Activated B cell treated with CpG ODN at 0.5 μM for 24 hours (primary cell): ENCODE measurements at regions not wholly inside any gene's neighbourhood (a gene's known extent, or its start where the extent isn't known, plus 50 kb on each side); places are given as distances from the start of the nearest gene placed in this dataset.

Experiments
- ATAC-seq: fragments of 200-7000 bp; cut with Tn5 transposase; one replicate; pipeline ENCODE4 v1.10.0; 2021; ENCODE audit warnings: low read depth, mild to moderate bottlenecking, moderate library complexity
- CTCF ChIA-PET: fragments of 350-600 bp; sonication (Branson Sonifier 250); formaldehyde crosslinking; loops from one replicate; lab custom pipeline; 2021; ENCODE audit warnings: antibody characterized with exemption; lab: Charles Lee
- POLR2A ChIA-PET: fragments of 350-600 bp; sonication (Branson Sonifier 250); formaldehyde crosslinking; loops from one replicate; lab custom pipeline; 2021; ENCODE audit warnings: antibody characterized with exemption; lab: Charles Lee
- DNase-seq: peaks from one replicate; pipeline ENCODE4 v3.0.0; 2022
- H3K27ac Mint-ChIP-seq: one replicate; pipeline ENCODE4 v1.8.0; 2020; ENCODE audit warnings: mixed read lengths
- H3K27me3 Mint-ChIP-seq: one replicate; pipeline ENCODE4 v1.8.0; 2021; ENCODE audit warnings: mixed read lengths
- H3K36me3 Mint-ChIP-seq: one replicate; pipeline ENCODE4 v1.8.0; 2021; ENCODE audit warnings: low read depth, mixed read lengths
- H3K4me1 Mint-ChIP-seq: one replicate; pipeline ENCODE4 v1.8.0; 2021; ENCODE audit warnings: mixed read lengths
- H3K4me3 Mint-ChIP-seq: one replicate; pipeline ENCODE4 v1.8.0; 2020; ENCODE audit warnings: mild to moderate bottlenecking, mixed read lengths
- H3K9me3 Mint-ChIP-seq: one replicate; pipeline ENCODE4 v1.8.0; 2020; ENCODE audit warnings: mixed read lengths
- intact Hi-C: fragments of 100-400 bp; cut with micrococcal nuclease; formaldehyde crosslinking; loops from one replicate; pipeline ENCODE4 v1.15.1; 2024
- TF ChIP-seq, protein P1 (sequence below): fragments of 200-600 bp; IDR thresholded peaks from one replicate; pipeline ENCODE4 v1.8.0; 2022; ENCODE audit warnings: antibody characterized with exemption, mild to moderate bottlenecking

- H3K9me3 Mint-ChIP-seq = no peaks in the 10 kb centered on the region
- intact Hi-C loops = no loop called here
- no peak overlapping the region for H3K4me3 Mint-ChIP-seq
- no peak overlapping the region for H3K27ac Mint-ChIP-seq
- no peaks in the 10 kb centered on the region for H3K27me3 Mint-ChIP-seq
- TF ChIP-seq, protein P1, sequence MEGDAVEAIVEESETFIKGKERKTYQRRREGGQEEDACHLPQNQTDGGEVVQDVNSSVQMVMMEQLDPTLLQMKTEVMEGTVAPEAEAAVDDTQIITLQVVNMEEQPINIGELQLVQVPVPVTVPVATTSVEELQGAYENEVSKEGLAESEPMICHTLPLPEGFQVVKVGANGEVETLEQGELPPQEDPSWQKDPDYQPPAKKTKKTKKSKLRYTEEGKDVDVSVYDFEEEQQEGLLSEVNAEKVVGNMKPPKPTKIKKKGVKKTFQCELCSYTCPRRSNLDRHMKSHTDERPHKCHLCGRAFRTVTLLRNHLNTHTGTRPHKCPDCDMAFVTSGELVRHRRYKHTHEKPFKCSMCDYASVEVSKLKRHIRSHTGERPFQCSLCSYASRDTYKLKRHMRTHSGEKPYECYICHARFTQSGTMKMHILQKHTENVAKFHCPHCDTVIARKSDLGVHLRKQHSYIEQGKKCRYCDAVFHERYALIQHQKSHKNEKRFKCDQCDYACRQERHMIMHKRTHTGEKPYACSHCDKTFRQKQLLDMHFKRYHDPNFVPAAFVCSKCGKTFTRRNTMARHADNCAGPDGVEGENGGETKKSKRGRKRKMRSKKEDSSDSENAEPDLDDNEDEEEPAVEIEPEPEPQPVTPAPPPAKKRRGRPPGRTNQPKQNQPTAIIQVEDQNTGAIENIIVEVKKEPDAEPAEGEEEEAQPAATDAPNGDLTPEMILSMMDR = no peak
- H3K36me3 Mint-ChIP-seq = no peaks in the 10 kb centered on the region
- H3K4me1 Mint-ChIP-seq = no peaks in the 10 kb centered on the region
- ATAC-seq (no peak), DNase-seq (no peak)
- ChIA-PET POLR2A (no interaction called here), CTCF (no interaction called here)
These were observed 106.1 kb downstream of the AXIN2 start for GRCh38 chr17:65455154-65455971.

DNA sequence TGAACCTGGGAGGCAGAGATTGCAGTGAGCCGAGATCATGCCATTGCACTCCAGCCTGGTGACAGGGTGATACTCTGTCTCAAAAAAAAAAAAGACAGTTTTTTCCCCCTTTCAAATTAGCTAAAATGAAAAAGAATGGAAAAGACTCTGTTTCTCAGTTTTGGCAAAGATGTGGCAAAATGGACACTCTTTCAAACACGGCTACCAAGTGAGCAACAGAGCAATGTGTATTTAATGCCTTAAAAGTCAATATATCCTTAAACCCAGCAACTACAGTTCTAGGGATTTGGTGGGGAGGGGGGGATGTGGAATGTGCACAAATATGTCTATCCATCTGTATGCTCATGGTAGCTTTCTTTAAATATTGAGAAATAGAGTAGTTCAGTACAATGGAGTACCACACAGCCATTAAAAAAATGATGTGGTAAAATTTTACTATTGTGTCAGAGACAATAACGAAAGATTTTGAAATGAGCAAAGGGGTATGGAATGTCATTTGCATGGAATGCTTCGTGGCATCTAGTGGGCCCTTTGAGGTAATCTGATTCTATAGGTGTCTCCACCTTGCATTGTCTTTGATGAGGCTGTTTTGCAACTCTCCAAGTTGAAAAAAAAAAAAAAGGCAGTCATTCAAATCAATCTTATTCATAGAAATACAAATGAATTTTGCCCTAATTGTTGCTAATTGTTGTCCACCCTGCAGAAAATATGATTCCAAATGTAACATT lies 108.1 kb downstream of the AXIN2 start:
- DNase-seq = no peak
- no peaks in the 10 kb centered on the region for H3K4me1 Mint-ChIP-seq
- ChIA-PET CTCF (interaction anchor here (1.0 kb wide), 1 partner anchor 10 kb away, joined by 4 read pairs; no protein-coding TSS in a partner anchor), POLR2A (no interaction called here)
- intact Hi-C loops = no loop called here
- ATAC-seq = no peak
- no peaks in the 10 kb centered on the region for H3K27me3 Mint-ChIP-seq
- no peaks in the 10 kb centered on the region for H3K36me3 Mint-ChIP-seq
- peaks cover 4% of the 10 kb centered on the region for H3K9me3 Mint-ChIP-seq
- TF ChIP-seq, protein P1 = no peak
- no peak overlapping the region for H3K4me3 Mint-ChIP-seq
- H3K27ac Mint-ChIP-seq = no peak overlapping the region

- CTCF ChIA-PET = no interaction called here
- Mint-ChIP-seq H3K27me3 (peaks cover 2% of the 10 kb centered on the region), H3K36me3 (no peaks in the 10 kb centered on the region), H3K27ac (no peak overlapping the region), H3K4me3 (no peak overlapping the region), H3K9me3 (peaks cover 4% of the 10 kb centered on the region), H3K4me1 (no peaks in the 10 kb centered on the region)
- DNase-seq = no peak
- POLR2A ChIA-PET = no interaction called here
- no peak for ATAC-seq
- intact Hi-C loops = no loop called here
- TF ChIP-seq, protein P1 = no peak
These were observed 112.0 kb downstream of the AXIN2 start for GRCh38 chr17:65449495-65449894.

- POLR2A ChIA-PET = no interaction called here
- CTCF ChIA-PET = no interaction called here
- no peak overlapping the region for H3K27ac Mint-ChIP-seq
- H3K9me3 Mint-ChIP-seq = peaks cover 4% of the 10 kb centered on the region
- H3K27me3 Mint-ChIP-seq = peaks cover 2% of the 10 kb centered on the region
- intact Hi-C loops = no loop called here
- TF ChIP-seq, protein P1 = no peak
- ATAC-seq (no peak), DNase-seq (no peak)
- H3K4me1 Mint-ChIP-seq = no peaks in the 10 kb centered on the region
- H3K4me3 Mint-ChIP-seq = no peak overlapping the region
- no peaks in the 10 kb centered on the region for H3K36me3 Mint-ChIP-seq
These were observed 113.6 kb downstream of the AXIN2 start for GRCh38 chr17:65447823-65448222.

- ATAC-seq (no peak), DNase-seq (no peak)
- Mint-ChIP-seq H3K27me3 (peaks cover 2% of the 10 kb centered on the region), H3K36me3 (no peaks in the 10 kb centered on the region), H3K4me1 (no peaks in the 10 kb centered on the region), H3K27ac (no peak overlapping the region), H3K9me3 (peaks cover 4% of the 10 kb centered on the region), H3K4me3 (no peak overlapping the region)
- TF ChIP-seq, protein P1 = no peak
- ChIA-PET POLR2A (no interaction called here), CTCF (no interaction called here)
- intact Hi-C loops = no loop called here
These were observed 114.5 kb downstream of the AXIN2 start for GRCh38 chr17:65446838-65447526.
